A673 (cell line): ENCODE measurements at regions not wholly inside any gene's neighbourhood (a gene's known extent, or its start where the extent isn't known, plus 50 kb on each side); places are given as distances from the start of the nearest gene placed in this dataset.

Source experiments
- BruUV-seq: library from RNA; stranded (reverse); fragments of 400-500 nt; replicated peaks from 2 replicates; lab custom pipeline; 2021; lab: Mats Ljungman, UMichigan
- CTCF ChIA-PET: fragments of 300-600 bp; sonication (Branson Sonifier 250); formaldehyde crosslinking; loops from one replicate; lab custom pipeline; 2022; ENCODE audit warnings: antibody characterized with exemption; lab: Charles Lee
- POLR2A ChIA-PET: fragments of 300-600 bp; sonication (Branson Sonifier 250); formaldehyde crosslinking; loops from one replicate; lab custom pipeline; 2022; ENCODE audit warnings: antibody characterized with exemption; ENCODE audit not compliant: low non-redundant PET; lab: Charles Lee
- DNase-seq: peaks from one replicate; pipeline ENCODE4 v3.0.0-alpha.2; 2015; ENCODE audit warnings: low spot score
- H3K27ac ChIP-seq: fragments of 200-600 bp; sonication (generic); 2 replicates; pipeline ENCODE4 v1.5.1; 2016; ENCODE audit warnings: mixed run types, low read depth, mild to moderate bottlenecking, mixed read lengths, antibody characterized with exemption, low read length; ENCODE audit not compliant: poor library complexity, severe bottlenecking
- H3K27me3 ChIP-seq: fragments of 200-600 bp; sonication (generic); replicated peaks from 2 replicates; pipeline ENCODE4 v1.6.1; 2017; ENCODE audit warnings: mixed run types, low read depth, mild to moderate bottlenecking, mixed read lengths, antibody characterized with exemption, low read length; ENCODE audit not compliant: insufficient read depth, poor library complexity
- H3K36me3 ChIP-seq: fragments of 200-600 bp; sonication (generic); 2 replicates; pipeline ENCODE4 v1.6.1; 2016; ENCODE audit warnings: mixed run types, mild to moderate bottlenecking, mixed read lengths, antibody characterized with exemption, low read length; ENCODE audit not compliant: insufficient read depth, poor library complexity, severe bottlenecking
- H3K4me1 ChIP-seq: fragments of 200-600 bp; sonication (generic); 2 replicates; pipeline ENCODE4 v1.6.1; 2017; ENCODE audit warnings: mixed run types, mild to moderate bottlenecking, mixed read lengths, antibody characterized with exemption, low read length; ENCODE audit not compliant: insufficient read depth, poor library complexity, severe bottlenecking
- H3K4me3 ChIP-seq: fragments of 200-600 bp; sonication (generic); 2 replicates; pipeline ENCODE4 v1.5.1; 2016; ENCODE audit warnings: low read depth, mixed run types, mild to moderate bottlenecking, mixed read lengths, low read length; ENCODE audit not compliant: poor library complexity, severe bottlenecking
- H3K9me3 ChIP-seq: fragments of 200-600 bp; sonication (generic); 2 replicates; pipeline ENCODE4 v1.6.1; 2016; ENCODE audit warnings: mixed run types, low read depth, mild to moderate bottlenecking, mixed read lengths, antibody characterized with exemption, low read length; ENCODE audit not compliant: poor library complexity, severe bottlenecking
- CTCF ChIP-seq: fragments of 300-800, 200-600 bp; sonication (generic); conservative IDR thresholded peaks from 2 replicates; pipeline ENCODE4 v1.5.1; 2017; ENCODE audit warnings: low read depth, mild to moderate bottlenecking, antibody characterized with exemption, low read length, moderate library complexity, mixed read lengths
- EZH2 ChIP-seq: fragments of 200-600 bp; sonication (generic); IDR thresholded peaks from 2 replicates; pipeline ENCODE4 v1.6.1; 2017; ENCODE audit warnings: borderline replicate concordance, low read depth, mild to moderate bottlenecking, mixed read lengths, antibody characterized with exemption, low read length; ENCODE audit not compliant: poor library complexity, severe bottlenecking
- intact Hi-C: fragments of 100-400 bp; cut with micrococcal nuclease; formaldehyde crosslinking; loops from one replicate; pipeline ENCODE4 v1.10.0; 2022; ENCODE audit not compliant: unreplicated experiment

GRCh38 chr7:18225067-18225466 is 197.4 kb upstream of the PRPS1L1 start:
- H3K9me3 ChIP-seq = no peaks in the 10 kb centered on the region
- no peak overlapping the region for H3K27ac ChIP-seq
- no peaks in the 10 kb centered on the region for H3K27me3 ChIP-seq
- no peak overlapping the region for H3K4me3 ChIP-seq
- no TSS peak for BruUV-seq
- ChIA-PET POLR2A (no interaction called here), CTCF (no interaction called here)
- no peaks in the 10 kb centered on the region for H3K4me1 ChIP-seq
- intact Hi-C loops = no loop called here
- no peaks in the 10 kb centered on the region for H3K36me3 ChIP-seq
- no peak for TF ChIP-seq EZH2
- TF ChIP-seq CTCF = no peak
- DNase-seq = no peak

GRCh38 chr7:18226598-18226997 is 199.0 kb upstream of the PRPS1L1 start:
- BruUV-seq = no TSS peak
- Histone ChIP-seq H3K36me3 (no peaks in the 10 kb centered on the region), H3K9me3 (no peaks in the 10 kb centered on the region), H3K27me3 (no peaks in the 10 kb centered on the region), H3K4me1 (no peaks in the 10 kb centered on the region), H3K27ac (no peak overlapping the region), H3K4me3 (no peak overlapping the region)
- ChIA-PET POLR2A (no interaction called here), CTCF (no interaction called here)
- no peak for DNase-seq
- no peak for TF ChIP-seq CTCF
- no peak for TF ChIP-seq EZH2
- intact Hi-C loops = no loop called here

GRCh38 chr7:18228686-18229085 is 201.0 kb upstream of the PRPS1L1 start:
- H3K9me3 ChIP-seq = no peaks in the 10 kb centered on the region
- TF ChIP-seq EZH2 (no peak), CTCF (no peak)
- H3K27ac ChIP-seq = no peak overlapping the region
- H3K36me3 ChIP-seq = no peaks in the 10 kb centered on the region
- BruUV-seq = no TSS peak
- H3K27me3 ChIP-seq = no peaks in the 10 kb centered on the region
- H3K4me1 ChIP-seq = no peaks in the 10 kb centered on the region
- ChIA-PET CTCF (no interaction called here), POLR2A (no interaction called here)
- no peak for DNase-seq
- no peak overlapping the region for H3K4me3 ChIP-seq
- intact Hi-C loops = no loop called here
